ENCODE measurements at regions not wholly inside any gene's neighbourhood (a gene's known extent, or its start where the extent isn't known, plus 50 kb on each side); places are given as distances from the start of the nearest gene placed in this dataset.

DNA sequence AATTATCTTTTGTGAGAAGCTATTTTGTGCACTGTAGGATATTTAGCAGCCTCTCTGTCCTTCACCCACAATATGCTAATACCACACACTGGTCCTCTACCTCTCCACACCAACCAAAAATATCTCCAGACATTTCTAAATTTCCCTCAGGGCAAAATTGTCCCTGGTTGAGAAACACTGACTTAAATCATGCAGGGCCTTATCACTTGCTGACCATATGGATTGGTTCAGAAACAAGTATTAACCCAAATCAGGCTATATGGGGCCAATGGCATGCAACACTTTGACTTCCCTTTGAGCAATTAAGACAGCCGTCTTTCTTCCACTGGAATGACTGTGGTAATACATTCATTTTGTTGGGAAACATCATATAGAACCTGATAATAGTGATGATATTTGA lies 251.1 kb downstream of the CNTN3 start:
- TF ChIP-seq, protein P1, sequence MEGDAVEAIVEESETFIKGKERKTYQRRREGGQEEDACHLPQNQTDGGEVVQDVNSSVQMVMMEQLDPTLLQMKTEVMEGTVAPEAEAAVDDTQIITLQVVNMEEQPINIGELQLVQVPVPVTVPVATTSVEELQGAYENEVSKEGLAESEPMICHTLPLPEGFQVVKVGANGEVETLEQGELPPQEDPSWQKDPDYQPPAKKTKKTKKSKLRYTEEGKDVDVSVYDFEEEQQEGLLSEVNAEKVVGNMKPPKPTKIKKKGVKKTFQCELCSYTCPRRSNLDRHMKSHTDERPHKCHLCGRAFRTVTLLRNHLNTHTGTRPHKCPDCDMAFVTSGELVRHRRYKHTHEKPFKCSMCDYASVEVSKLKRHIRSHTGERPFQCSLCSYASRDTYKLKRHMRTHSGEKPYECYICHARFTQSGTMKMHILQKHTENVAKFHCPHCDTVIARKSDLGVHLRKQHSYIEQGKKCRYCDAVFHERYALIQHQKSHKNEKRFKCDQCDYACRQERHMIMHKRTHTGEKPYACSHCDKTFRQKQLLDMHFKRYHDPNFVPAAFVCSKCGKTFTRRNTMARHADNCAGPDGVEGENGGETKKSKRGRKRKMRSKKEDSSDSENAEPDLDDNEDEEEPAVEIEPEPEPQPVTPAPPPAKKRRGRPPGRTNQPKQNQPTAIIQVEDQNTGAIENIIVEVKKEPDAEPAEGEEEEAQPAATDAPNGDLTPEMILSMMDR (conservative IDR thresholded peaks at IDR 0.05): no peak
- no peak for TF ChIP-seq EZH2 (IDR thresholded peaks at IDR 0.05; ENCODE audit: low read depth)

All from PC-9 (cell line).